ENCODE measurements at regions not wholly inside any gene's neighbourhood (a gene's known extent, or its start where the extent isn't known, plus 50 kb on each side); places are given as distances from the start of the nearest gene placed in this dataset.

GRCh38 chr9:87075537-87075936 is 128.2 kb upstream of the GAS1 start:
- H3K4me1 ChIP-seq (ENCODE audit: control insufficient read depth, extremely low read depth, insufficient read depth, low read length) = no peaks in the 10 kb centered on the region
- no peak for DNase-seq (ENCODE audit: low read depth, low spot score)
- H3K9me3 ChIP-seq (replicated peaks; ENCODE audit: control insufficient read depth, insufficient read depth, low read length) = no peaks in the 10 kb centered on the region
- ChIA-PET POLR2A (no interaction called here), CTCF (interaction anchor here (0.5 kb wide), 1 partner anchor 10 kb away, joined by 3 read pairs; no protein-coding TSS in a partner anchor)
- no peak overlapping the region for H3K4me2 ChIP-seq (ENCODE audit: insufficient read depth, low read length)
- dilution Hi-C loops (cut with MboI; ENCODE audit: extremely low pct_ligation_motif_present, low sequenced_read_pairs) (no loop called here), intact Hi-C loops (cut with micrococcal nuclease) (no loop called here)
- H3K9ac ChIP-seq (replicated peaks; ENCODE audit: extremely low read depth, insufficient read depth, low read length) = no peak overlapping the region
- H4K20me1 ChIP-seq (replicated peaks; ENCODE audit: control insufficient read depth, extremely low read depth, insufficient read depth, low read length) = no peaks in the 10 kb centered on the region
- H3K4me3 ChIP-seq (replicated peaks in 1 of 3; ENCODE audit: insufficient read depth in 1 of 3, low read depth in 1 of 3, low read length in 3 of 3) = no peak overlapping the region
- FAIRE-seq = no peak
- BruUV-seq (replicated peaks) = no TSS peak
- no peak overlapping the region for H3K27ac ChIP-seq (ENCODE audit: insufficient read depth, low read depth, low read length)
- no peaks in the 10 kb centered on the region for H3K9me1 ChIP-seq (replicated peaks; ENCODE audit: control insufficient read depth, extremely low read depth, insufficient read depth, low read length)
- TF ChIP-seq MAX (IDR thresholded peaks at IDR 0.05; ENCODE audit: insufficient read depth, insufficient read length) (no peak), FOS (IDR thresholded peaks at IDR 0.05; ENCODE audit: borderline replicate concordance, insufficient read depth, low read length) (no peak), JUN (IDR thresholded peaks at IDR 0.05; ENCODE audit: borderline replicate concordance, insufficient read depth, insufficient read length, low read depth) (no peak), CTCF (IDR thresholded peaks at IDR 0.05; ENCODE audit: extremely low read depth in 1 of 2, insufficient read depth in 1 of 2, low read depth in 1 of 2, low read length in 2 of 2) (no peak), POLR2A (IDR thresholded peaks at IDR 0.05; ENCODE audit: low read depth, low read length) (no peak), EZH2 (IDR thresholded peaks at IDR 0.05; ENCODE audit: borderline replicate concordance, low read depth, low read length, severe bottlenecking) (no peak), POLR2AphosphoS5 (IDR thresholded peaks at IDR 0.05; ENCODE audit: insufficient read depth, low read depth, low read length) (no peak), GATA2 (IDR thresholded peaks at IDR 0.05; ENCODE audit: insufficient read depth, insufficient read length, low read depth, low read length) (no peak)
- no peak overlapping the region for H2AFZ ChIP-seq (ENCODE audit: low read depth, low read length)
- H3K79me2 ChIP-seq (ENCODE audit: control insufficient read depth, insufficient read depth, low read length) = no peaks in the 10 kb centered on the region
- H3K27me3 ChIP-seq (ENCODE audit: control insufficient read depth in 2 of 2, insufficient read depth in 2 of 2, low read length in 2 of 2) = no peaks in the 10 kb centered on the region
- H3K36me3 ChIP-seq (ENCODE audit: control insufficient read depth in 2 of 2, extremely low read depth in 1 of 2, insufficient read depth in 2 of 2, low read length in 2 of 2) = no peaks in the 10 kb centered on the region

All from endothelial cell of umbilical vein (primary cell).